D721Med (cell line): ENCODE measurements at regions not wholly inside any gene's neighbourhood (a gene's known extent, or its start where the extent isn't known, plus 50 kb on each side); places are given as distances from the start of the nearest gene placed in this dataset.

ENCODE experiments used
- DNase-seq: peaks from one replicate; pipeline ENCODE4 v3.0.0; 2011; ENCODE audit warnings: low spot score; ENCODE audit not compliant: insufficient read length
- FAIRE-seq: peaks from 2 replicates; lab custom pipeline; 2011; peaks lifted over from hg19 to GRCh38; lab: Jason Lieb, UNC
- TF ChIP-seq, protein P1 (sequence below): IDR thresholded peaks from 2 replicates; pipeline ENCODE4 v1.5.1; 2012; ENCODE audit warnings: mild to moderate bottlenecking, control low read depth; ENCODE audit not compliant: insufficient read depth; ENCODE audit errors: missing control alignments

DNA sequence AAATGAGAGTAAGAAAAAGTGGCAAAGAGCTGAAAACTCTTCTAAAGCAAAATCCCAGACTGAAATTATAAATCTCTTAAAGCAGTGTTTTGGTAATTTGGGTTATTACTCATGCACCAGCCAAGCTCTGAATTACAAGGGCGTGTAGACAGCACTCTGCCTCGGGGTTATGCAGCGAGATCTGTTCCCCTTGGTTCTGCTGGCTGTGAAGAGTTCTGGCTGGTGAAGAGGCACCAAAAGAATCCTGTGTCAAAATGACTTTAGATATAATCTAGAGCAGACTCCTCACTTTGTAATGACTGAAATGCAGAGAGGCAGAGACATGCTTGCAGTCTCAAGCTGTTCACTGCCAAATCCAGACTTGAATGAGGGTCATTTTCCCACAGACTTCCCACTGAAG lies 461.8 kb upstream of the CXADR start:
- TF ChIP-seq, protein P1, sequence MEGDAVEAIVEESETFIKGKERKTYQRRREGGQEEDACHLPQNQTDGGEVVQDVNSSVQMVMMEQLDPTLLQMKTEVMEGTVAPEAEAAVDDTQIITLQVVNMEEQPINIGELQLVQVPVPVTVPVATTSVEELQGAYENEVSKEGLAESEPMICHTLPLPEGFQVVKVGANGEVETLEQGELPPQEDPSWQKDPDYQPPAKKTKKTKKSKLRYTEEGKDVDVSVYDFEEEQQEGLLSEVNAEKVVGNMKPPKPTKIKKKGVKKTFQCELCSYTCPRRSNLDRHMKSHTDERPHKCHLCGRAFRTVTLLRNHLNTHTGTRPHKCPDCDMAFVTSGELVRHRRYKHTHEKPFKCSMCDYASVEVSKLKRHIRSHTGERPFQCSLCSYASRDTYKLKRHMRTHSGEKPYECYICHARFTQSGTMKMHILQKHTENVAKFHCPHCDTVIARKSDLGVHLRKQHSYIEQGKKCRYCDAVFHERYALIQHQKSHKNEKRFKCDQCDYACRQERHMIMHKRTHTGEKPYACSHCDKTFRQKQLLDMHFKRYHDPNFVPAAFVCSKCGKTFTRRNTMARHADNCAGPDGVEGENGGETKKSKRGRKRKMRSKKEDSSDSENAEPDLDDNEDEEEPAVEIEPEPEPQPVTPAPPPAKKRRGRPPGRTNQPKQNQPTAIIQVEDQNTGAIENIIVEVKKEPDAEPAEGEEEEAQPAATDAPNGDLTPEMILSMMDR = no peak
- DNase-seq = no peak
- FAIRE-seq = no peak

DNA sequence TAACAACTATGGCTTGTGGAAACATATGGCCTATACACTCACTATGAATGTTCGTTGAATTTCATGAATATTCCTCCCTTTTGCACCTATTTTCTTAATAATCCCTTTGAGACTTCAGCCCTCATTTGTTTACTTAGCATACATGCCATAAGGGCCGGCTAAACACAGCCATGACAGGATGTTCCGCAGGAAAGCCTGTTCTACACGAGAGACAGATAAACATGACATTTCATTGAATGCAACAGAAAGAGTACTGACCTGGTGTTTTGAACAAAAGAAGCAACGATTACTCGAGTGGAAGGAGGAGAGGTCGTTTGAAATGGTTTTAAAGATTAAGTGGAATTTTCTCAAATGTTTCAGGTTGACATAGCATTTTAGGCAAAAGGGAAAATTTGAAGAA lies 459.5 kb upstream of the CXADR start:
- no peak for FAIRE-seq
- no peak for DNase-seq
- TF ChIP-seq, protein P1 = no peak

DNA sequence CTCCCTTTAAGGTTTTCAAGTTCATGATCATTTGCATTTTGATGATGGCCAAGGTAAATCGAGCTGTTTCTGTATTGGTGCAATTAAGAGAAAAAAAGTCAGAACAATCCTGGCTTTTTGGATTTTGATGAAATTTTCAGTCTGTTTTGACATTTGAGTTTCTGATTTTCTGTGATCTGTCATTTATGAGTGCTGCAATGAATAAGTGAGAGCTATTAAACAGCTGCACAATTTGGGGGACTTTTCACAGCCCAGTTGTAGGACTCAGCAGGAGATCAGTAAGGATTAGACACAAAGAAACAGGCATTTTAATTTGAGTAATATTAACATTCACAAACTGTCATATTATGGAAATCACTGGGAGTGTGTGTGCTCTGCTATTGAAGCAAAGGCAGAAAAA lies 452.9 kb upstream of the CXADR start:
- DNase-seq = no peak
- TF ChIP-seq, protein P1 = no peak
- no peak for FAIRE-seq

DNA sequence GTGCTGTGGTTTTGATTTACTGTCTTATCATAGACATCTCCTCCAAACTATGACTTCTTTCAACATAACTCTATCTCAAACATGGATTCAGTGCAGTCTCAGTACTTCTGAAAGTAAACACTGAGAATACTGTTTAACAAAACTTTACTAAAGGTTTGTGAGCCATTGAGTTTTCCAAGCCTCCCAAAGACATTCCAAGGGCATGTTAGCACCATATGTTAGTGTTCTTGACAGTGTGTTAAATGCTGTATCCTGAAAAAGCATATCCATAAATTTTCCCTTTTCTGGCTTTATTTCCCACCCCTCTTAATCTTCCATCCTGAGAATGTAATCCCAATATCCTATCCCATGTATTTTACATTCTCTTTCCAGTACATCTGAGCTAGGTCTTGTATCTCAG lies 446.8 kb upstream of the CXADR start:
- TF ChIP-seq, protein P1 = no peak
- no peak for FAIRE-seq
- DNase-seq = no peak

DNA sequence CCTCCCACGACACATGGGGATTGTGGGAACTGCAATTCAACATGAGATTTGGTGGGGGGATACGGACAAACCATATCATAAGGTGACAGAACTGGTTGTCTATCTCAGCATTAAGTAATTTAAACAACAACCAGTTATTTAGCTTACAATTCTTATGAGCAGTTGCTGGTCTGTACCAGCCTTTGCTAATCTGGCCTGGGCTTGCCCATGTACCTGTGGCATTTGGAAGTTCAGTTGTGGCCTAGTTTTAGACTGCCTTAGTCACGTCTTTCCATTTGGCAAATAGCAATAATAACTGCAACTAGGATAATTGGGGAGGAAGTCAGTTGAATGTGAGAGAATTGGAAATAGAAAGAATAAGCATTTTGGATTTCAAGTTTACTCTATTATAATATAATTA lies 441.8 kb upstream of the CXADR start:
- no peak for DNase-seq
- FAIRE-seq = no peak
- TF ChIP-seq, protein P1 = no peak

DNA sequence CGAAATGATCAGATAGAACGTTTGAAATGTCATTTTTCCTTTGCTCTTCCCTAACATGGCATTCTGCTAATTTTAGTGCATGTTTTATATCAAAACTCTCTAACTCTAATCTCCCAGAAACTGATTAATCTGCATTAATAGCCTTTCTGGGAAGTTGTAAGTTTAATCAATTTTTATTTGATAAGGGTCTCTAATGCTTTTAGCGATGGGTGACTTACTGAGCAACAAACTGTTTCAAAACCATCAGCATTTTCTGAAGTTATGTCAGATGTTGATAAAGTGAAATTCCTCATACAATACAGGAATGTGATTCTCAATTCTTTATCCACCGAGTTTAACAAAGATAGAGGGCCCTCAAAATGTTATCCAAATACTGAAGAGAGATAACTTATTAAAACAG lies 431.6 kb upstream of the CXADR start:
- TF ChIP-seq, protein P1 = no peak
- FAIRE-seq (no peak), DNase-seq (no peak)

DNA sequence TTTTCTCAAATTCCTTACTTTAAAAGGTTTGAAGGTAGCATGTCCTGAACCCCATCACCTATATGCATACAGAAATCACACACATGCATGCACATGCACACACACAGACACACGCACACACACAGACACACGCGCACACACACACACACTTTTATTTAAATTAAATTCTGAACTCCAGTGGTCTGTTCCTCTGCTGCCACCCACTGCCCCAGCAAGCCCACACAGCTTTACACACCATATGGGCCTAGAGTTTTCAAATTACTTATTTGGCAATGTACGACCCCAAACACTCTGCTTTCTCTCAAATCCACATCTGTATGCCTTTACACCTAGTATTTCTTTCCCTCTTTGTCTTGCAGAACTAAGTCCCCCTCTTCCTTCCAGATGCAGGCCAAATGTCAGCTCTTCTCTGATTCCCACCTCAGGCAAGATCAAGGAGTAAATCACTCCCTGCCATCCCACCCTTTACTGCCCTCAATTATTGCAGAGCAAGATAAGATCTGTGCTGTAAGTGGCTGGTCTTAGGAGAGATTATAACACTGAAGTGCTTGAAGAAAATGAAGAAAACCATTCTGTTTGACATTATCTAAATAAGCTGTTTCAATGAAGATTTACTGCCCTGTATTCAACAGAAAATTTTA lies 429.9 kb upstream of the CXADR start:
- TF ChIP-seq, protein P1 = no peak
- FAIRE-seq (no peak), DNase-seq (no peak)
